GM12874 (cell line): ENCODE measurements at regions not wholly inside any gene's neighbourhood (a gene's known extent, or its start where the extent isn't known, plus 50 kb on each side); places are given as distances from the start of the nearest gene placed in this dataset.

Experiments
- TF ChIP-seq, protein P1 (sequence below): IDR thresholded peaks from 2 replicates; pipeline ENCODE4 v1.5.1; 2011; ENCODE audit warnings: low read depth, mild to moderate bottlenecking, control low read depth, low read length, moderate library complexity; ENCODE audit not compliant: insufficient read depth

DNA sequence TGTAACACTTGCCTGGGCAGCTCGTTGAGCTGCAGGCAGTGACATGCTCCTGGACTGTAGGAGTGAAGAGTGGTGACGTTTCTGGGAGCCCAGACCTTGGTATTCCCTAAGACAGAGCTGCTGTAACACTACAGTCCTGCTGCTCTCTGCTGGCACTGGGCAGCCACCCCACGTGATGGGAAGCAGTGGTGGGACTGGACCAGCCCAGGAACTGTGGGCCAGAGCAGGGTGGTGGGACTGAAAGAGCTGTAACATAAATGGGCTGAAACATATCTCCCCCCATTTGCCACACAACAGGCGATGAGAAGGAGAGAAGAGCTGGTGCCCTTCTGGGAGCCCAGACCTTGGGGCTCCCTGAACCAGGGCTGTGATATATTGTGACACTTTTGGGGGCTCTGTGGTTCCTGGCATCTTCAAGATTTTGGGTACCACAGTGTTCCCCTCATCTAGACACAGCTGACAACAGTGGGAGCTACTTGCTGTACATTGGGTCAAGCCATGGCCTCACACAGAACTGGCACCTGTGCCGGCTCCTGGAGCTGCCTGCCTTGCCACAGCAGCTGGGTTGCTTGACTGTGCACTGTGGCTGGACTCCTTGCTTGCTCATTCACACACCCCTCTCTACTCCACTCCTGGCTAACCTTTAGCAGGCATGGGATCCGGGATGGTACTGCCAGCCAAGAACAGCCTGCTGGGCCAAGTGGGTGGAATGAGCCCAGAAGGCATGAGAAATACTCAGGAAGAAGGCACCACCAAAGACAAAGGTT lies 161.3 kb upstream of the PCDH15 start:
- TF ChIP-seq, protein P1, sequence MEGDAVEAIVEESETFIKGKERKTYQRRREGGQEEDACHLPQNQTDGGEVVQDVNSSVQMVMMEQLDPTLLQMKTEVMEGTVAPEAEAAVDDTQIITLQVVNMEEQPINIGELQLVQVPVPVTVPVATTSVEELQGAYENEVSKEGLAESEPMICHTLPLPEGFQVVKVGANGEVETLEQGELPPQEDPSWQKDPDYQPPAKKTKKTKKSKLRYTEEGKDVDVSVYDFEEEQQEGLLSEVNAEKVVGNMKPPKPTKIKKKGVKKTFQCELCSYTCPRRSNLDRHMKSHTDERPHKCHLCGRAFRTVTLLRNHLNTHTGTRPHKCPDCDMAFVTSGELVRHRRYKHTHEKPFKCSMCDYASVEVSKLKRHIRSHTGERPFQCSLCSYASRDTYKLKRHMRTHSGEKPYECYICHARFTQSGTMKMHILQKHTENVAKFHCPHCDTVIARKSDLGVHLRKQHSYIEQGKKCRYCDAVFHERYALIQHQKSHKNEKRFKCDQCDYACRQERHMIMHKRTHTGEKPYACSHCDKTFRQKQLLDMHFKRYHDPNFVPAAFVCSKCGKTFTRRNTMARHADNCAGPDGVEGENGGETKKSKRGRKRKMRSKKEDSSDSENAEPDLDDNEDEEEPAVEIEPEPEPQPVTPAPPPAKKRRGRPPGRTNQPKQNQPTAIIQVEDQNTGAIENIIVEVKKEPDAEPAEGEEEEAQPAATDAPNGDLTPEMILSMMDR, result no peak

DNA sequence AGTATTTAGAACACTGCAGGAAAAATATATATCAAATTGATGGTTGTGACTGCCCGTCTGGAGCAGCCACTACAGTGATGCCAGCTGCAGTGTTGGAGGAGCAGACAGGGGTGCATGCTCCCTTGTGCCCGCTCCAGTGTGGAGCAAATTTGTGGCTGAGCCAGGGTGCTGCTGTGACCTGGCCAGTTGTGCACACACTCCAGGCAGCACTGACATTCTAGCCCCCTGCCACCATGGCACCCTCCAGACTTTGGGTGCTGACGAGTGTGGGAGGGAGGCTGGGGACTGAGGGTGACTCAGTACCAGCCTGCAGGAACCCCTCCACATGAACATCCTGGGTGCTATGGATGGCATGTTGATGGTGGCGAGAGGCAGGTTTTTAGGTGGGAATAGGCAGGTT lies 160.0 kb upstream of the PCDH15 start:
- TF ChIP-seq, protein P1, result no peak

DNA sequence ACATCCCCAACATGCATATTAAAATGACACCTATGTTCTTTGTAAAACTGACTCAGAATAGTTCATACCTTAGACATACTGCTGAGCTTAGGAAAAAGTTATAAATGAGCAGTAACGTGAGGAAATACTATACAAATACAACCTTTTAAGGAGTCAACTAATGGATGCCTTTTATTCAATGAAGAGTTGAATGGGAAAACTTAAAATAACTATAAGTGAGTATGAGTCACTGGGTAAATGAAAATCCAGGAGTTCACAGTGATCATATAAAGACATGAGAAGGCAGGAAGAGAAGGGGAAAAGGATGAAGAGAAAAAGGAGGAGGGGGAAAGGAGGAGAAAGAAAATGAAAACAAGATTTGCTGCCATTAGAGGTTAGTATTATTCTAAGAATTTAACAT lies 157.8 kb upstream of the PCDH15 start:
- TF ChIP-seq, protein P1, result no peak

DNA sequence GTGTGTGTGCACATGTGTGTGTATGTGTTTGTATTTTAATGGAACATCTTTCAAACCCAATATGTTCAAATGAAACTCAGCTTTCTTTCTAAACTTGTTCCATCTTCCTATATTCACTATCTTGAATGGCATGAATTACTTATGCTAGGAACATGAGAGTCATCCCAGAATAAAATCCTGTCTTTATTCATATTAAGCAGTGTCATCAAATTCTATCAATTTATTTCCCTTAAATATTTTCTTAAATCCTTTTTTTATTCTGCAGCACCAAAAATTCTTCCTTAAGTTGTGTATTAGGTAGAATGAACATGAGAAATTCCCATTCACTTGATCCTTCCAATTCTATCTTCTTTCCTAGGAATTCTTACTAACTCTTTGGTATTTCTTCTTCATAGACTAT lies 146.6 kb upstream of the PCDH15 start:
- TF ChIP-seq, protein P1, result no peak

DNA sequence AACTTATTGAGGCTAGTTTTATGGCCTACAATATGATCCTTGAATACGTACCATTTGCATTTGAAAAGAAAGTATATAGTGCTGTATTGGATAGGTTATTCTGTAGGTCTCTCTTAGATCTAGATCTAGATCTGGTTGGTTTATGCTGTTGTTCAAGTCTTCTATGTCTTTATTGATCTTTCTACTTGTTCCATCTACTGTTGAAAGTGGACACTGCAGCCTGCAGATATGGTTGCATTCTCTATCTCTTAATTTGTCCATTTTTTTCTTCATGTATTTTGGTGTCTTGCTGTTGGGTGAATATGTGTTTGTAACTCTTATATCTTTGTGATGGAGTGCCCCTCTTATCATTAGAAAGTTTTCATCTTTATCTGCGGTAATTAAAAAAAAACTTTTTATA lies 139.4 kb upstream of the PCDH15 start:
- TF ChIP-seq, protein P1, result no peak

DNA sequence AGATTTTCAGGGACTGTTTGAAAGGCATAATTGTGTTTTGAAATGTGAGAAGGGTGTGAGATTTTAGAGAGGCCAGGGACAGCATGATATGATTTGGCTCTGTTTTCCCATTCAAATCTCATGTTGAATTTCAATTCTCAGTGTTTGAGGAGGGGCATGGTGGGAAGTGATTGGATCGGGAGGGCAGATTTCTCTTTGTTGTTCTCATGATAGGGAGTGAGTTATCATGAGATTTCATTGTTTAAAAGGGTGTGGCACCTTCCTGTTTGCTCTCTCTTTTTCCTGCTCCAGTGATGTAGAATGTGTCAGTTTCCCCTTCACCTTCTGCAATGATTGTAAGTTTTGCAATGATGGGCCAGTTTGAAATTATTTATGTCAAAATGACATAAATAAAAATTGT lies 113.0 kb upstream of the PCDH15 start:
- TF ChIP-seq, protein P1, result no peak

DNA sequence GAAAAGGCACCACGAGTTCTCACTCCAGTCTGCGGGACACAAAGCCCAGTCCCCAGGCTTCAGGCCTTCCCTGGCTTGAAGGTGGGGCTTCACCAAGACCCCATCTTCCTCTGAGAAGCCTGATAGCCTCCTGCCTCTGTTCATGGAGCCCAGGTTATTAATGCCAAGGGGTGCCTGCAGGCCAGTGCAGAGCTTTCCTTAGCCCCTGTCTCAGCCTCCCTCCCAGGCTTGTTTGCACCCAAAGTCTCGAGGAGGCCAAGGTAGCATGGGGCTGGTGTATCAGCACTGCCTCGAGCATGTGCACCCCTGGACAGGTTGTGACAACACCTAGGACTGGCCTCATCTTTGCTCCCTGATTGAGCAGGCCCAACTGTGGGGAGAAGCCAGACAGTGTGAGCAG lies 108.1 kb upstream of the PCDH15 start:
- TF ChIP-seq, protein P1, result no peak
